Natural killer cell (primary cell): ENCODE measurements at regions not wholly inside any gene's neighbourhood (a gene's known extent, or its start where the extent isn't known, plus 50 kb on each side); places are given as distances from the start of the nearest gene placed in this dataset.

Experiments used
- ATAC-seq, 3 donors: fragments of 150-1000 bp in 2 of 3; fragments of 200-7000 bp in 1 of 3; cut with Tn5 transposase; 1 replicate in 1 of 3; 2 replicates in 2 of 3; pipeline ENCODE4 v1.10.0; 2021; ENCODE audit warnings: mild to moderate bottlenecking in 2 of 3, moderate library complexity in 2 of 3
- DNase-seq, 2 donors: peaks; one replicate each; pipeline versions ENCODE4 v3.0.0 to v3.0.0-alpha.2; 2013 to 2021; ENCODE audit warnings: mixed read lengths in 1 of 2
- H3K27ac ChIP-seq: one replicate; pipeline ENCODE4 v1.5.1; 2013; ENCODE audit warnings: mild to moderate bottlenecking, low read length
- H3K27me3 ChIP-seq: one replicate; pipeline ENCODE4 v1.6.1; 2013; ENCODE audit warnings: low read length; ENCODE audit not compliant: control insufficient read depth, insufficient read depth
- H3K36me3 ChIP-seq: one replicate; pipeline ENCODE4 v1.6.1; 2013; ENCODE audit warnings: low read length; ENCODE audit not compliant: control insufficient read depth, insufficient read depth
- H3K4me1 ChIP-seq: one replicate; pipeline ENCODE4 v1.6.1; 2013; ENCODE audit warnings: low read length; ENCODE audit not compliant: control insufficient read depth, insufficient read depth
- H3K4me3 ChIP-seq: one replicate; pipeline ENCODE4 v1.5.1; 2013; ENCODE audit warnings: low read length
- H3K9me3 ChIP-seq: one replicate; pipeline ENCODE4 v1.6.1; 2013; ENCODE audit warnings: low read length; ENCODE audit not compliant: control insufficient read depth, insufficient read depth
- H3K27ac Mint-ChIP-seq, 2 donors: one replicate each; pipeline ENCODE4 v1.8.0; 2022; ENCODE audit warnings: mild to moderate bottlenecking in 2 of 2, mixed read lengths in 2 of 2, moderate library complexity in 1 of 2
- H3K27me3 Mint-ChIP-seq, 2 donors: one replicate each; pipeline ENCODE4 v1.8.0; 2022; ENCODE audit warnings: low read depth in 2 of 2, mixed read lengths in 2 of 2
- H3K36me3 Mint-ChIP-seq: one replicate; pipeline ENCODE4 v1.8.0; 2022; ENCODE audit warnings: mixed read lengths
- H3K4me1 Mint-ChIP-seq, 2 donors: one replicate each; pipeline ENCODE4 v1.8.0; 2022; ENCODE audit warnings: mixed read lengths in 2 of 2
- H3K4me3 Mint-ChIP-seq: one replicate; pipeline ENCODE4 v1.8.0; 2022; ENCODE audit warnings: mild to moderate bottlenecking, moderate library complexity, mixed read lengths
- H3K9me3 Mint-ChIP-seq, 2 donors: one replicate each; pipeline ENCODE4 v1.8.0; 2022; ENCODE audit warnings: mixed read lengths in 2 of 2
- CTCF ChIP-seq: fragments of 200-600 bp; IDR thresholded peaks from one replicate; pipeline ENCODE4 v1.8.0; 2022; ENCODE audit warnings: antibody characterized with exemption
- WGBS: methylation state at CpG from one replicate; pipeline ENCODE4 v1.1.7; 2013; ENCODE audit warnings: missing lambda C conversion rate; ENCODE audit not compliant: insufficient coverage; 5-methylcytosine and 5-hydroxymethylcytosine counted together
- intact Hi-C: fragments of 100-400 bp; cut with micrococcal nuclease; formaldehyde crosslinking; loops from one replicate; pipeline ENCODE4 v1.14.2; 2022

GRCh38 chr11:30131535-30131934 is 99.3 kb upstream of the FSHB start:
- peaks cover 0 to 5% of the 10 kb centered on the region in 2 donors for H3K4me1 Mint-ChIP-seq
- H3K36me3 Mint-ChIP-seq = no peaks in the 10 kb centered on the region
- WGBS = 50% methylated on average over 1 of the region's 2 CpGs
- Histone ChIP-seq H3K4me3 (no peak overlapping the region), H3K9me3 (no peaks in the 10 kb centered on the region), H3K27ac (no peak overlapping the region), H3K36me3 (no peaks in the 10 kb centered on the region), H3K4me1 (no peaks in the 10 kb centered on the region), H3K27me3 (no peaks in the 10 kb centered on the region)
- DNase-seq = no peak
- no peak for TF ChIP-seq CTCF
- H3K9me3 Mint-ChIP-seq = no peaks in the 10 kb centered on the region
- H3K4me3 Mint-ChIP-seq = no peak overlapping the region
- peaks cover 2 to 12% of the 10 kb centered on the region in 2 donors for H3K27me3 Mint-ChIP-seq
- intact Hi-C loops = no loop called here
- no peak for ATAC-seq
- H3K27ac Mint-ChIP-seq = no peak overlapping the region

- peaks cover under 1 to 10% of the 10 kb centered on the region in 2 donors for H3K27me3 Mint-ChIP-seq
- H3K27me3 ChIP-seq = no peaks in the 10 kb centered on the region
- H3K36me3 ChIP-seq = no peaks in the 10 kb centered on the region
- H3K36me3 Mint-ChIP-seq = no peaks in the 10 kb centered on the region
- ATAC-seq = no peak
- H3K9me3 Mint-ChIP-seq = no peaks in the 10 kb centered on the region
- intact Hi-C loops = no loop called here
- DNase-seq = no peak
- no peak overlapping the region for H3K4me3 Mint-ChIP-seq
- no peak overlapping the region for H3K27ac ChIP-seq
- H3K4me1 ChIP-seq = no peaks in the 10 kb centered on the region
- TF ChIP-seq CTCF = no peak
- H3K9me3 ChIP-seq = no peaks in the 10 kb centered on the region
- peaks cover 0 to 2% of the 10 kb centered on the region in 2 donors for H3K4me1 Mint-ChIP-seq
- no peak overlapping the region for H3K27ac Mint-ChIP-seq
- no peak overlapping the region for H3K4me3 ChIP-seq
- WGBS = 92% methylated on average over 4 of the region's 4 CpGs
These were observed 97.5 kb upstream of the FSHB start for GRCh38 chr11:30133281-30133680.

DNA sequence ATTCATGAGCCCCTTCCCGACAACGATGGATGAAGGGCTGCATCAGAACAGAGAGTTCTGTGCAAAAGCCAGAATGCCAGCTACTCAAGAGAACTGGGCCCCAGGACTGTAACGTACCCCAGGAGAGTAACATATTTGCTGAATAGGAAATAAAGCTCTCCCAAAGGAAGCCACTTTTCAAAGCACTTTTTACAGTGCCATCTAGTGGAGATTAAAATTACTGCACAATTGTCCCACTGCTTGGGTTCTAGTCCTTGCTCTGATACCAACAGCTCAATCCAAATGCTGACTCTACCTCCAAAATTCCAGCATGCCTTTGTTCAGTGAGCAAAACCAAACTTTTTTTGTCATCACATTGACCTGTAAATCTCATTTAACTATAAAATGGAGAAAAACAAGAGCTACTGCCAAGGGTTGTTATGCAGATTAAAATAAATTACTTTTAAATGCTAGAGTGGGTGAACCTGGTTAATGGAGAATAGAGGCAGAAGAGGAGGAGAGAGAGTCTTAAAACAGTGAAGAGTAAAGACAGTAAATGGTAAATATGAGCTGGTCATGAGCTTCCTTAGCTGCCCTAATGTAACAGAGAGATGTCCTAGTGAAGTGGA is 87.6 kb upstream of the FSHB start:
- Histone ChIP-seq H3K36me3 (no peaks in the 10 kb centered on the region), H3K4me1 (no peaks in the 10 kb centered on the region), H3K9me3 (no peaks in the 10 kb centered on the region), H3K27ac (no peak overlapping the region), H3K27me3 (no peaks in the 10 kb centered on the region), H3K4me3 (no peak overlapping the region)
- DNase-seq (peak in 1 of 2 donors; percentile 25), ATAC-seq (peak in 1 of 3 donors; percentile 54)
- Mint-ChIP-seq H3K4me3 (no peak overlapping the region), H3K27me3 (peaks cover 3 to 10% of the 10 kb centered on the region in 2 donors), H3K36me3 (no peaks in the 10 kb centered on the region), H3K27ac (no peak overlapping the region), H3K9me3 (no peaks in the 10 kb centered on the region), H3K4me1 (no peaks in the 10 kb centered on the region)
- TF ChIP-seq CTCF = peak; percentile 58
- WGBS = 41% methylated on average over 3 of the region's 3 CpGs
- intact Hi-C loops = no loop called here

- DNase-seq (no peak), ATAC-seq (no peak)
- no peak for TF ChIP-seq CTCF
- Mint-ChIP-seq H3K9me3 (no peaks in the 10 kb centered on the region), H3K27ac (no peak overlapping the region), H3K4me1 (no peaks in the 10 kb centered on the region), H3K27me3 (peaks cover 6 to 16% of the 10 kb centered on the region in 2 donors), H3K36me3 (no peaks in the 10 kb centered on the region), H3K4me3 (no peak overlapping the region)
- Histone ChIP-seq H3K36me3 (no peaks in the 10 kb centered on the region), H3K9me3 (no peaks in the 10 kb centered on the region), H3K4me1 (no peaks in the 10 kb centered on the region), H3K27ac (no peak overlapping the region), H3K27me3 (peaks cover 5% of the 10 kb centered on the region), H3K4me3 (no peak overlapping the region)
- intact Hi-C loops = no loop called here
- WGBS = 90% methylated on average over 5 of the region's 5 CpGs
These were observed 83.5 kb upstream of the FSHB start for GRCh38 chr11:30147293-30147692.
